ENCODE measurements at regions not wholly inside any gene's neighbourhood (a gene's known extent, or its start where the extent isn't known, plus 50 kb on each side); places are given as distances from the start of the nearest gene placed in this dataset.
"Not testable (repeated sequence)": the region's sequence is repeated elsewhere in the genome, so short reads cannot be mapped to it uniquely, and the experiment has no call there.

- H3K36me3 ChIP-seq (ENCODE audit: insufficient read depth, low read length): no peaks in the 10 kb centered on the region
- no peak overlapping the region for H3K9ac ChIP-seq (ENCODE audit: low read depth, low read length, poor library complexity, severe bottlenecking)
- no peaks in the 10 kb centered on the region for H3K9me2 ChIP-seq (replicated peaks; ENCODE audit: low read depth, low read length)
- H3F3A ChIP-seq (ENCODE audit: low read depth): no peaks in the 10 kb centered on the region
- no peaks in the 10 kb centered on the region for H3K27me3 ChIP-seq (ENCODE audit: insufficient read depth, low read length, poor library complexity, severe bottlenecking)
- H3K79me2 ChIP-seq (ENCODE audit: insufficient read depth, low read length): no peaks in the 10 kb centered on the region
- no peak for TF ChIP-seq CTCF (conservative IDR thresholded peaks at IDR 0.05; ENCODE audit: low read length)
- TF ChIP-seq EZH2phosphoT487 (IDR thresholded peaks at IDR 0.05; ENCODE audit: borderline replicate concordance): no peak
- H2AFZ ChIP-seq (ENCODE audit: low read length): no peak overlapping the region
- H3K4me1 ChIP-seq (ENCODE audit: insufficient read depth, low read length, poor library complexity, severe bottlenecking): no peaks in the 10 kb centered on the region
- no peak overlapping the region for H3K4me3 ChIP-seq (ENCODE audit: low read length, poor library complexity, severe bottlenecking)
- no peak overlapping the region for H3K4me2 ChIP-seq (ENCODE audit: low read depth, low read length, poor library complexity, severe bottlenecking)
- no peaks in the 10 kb centered on the region for H3K9me3 ChIP-seq (ENCODE audit: insufficient read depth, low read depth, low read length)
- H4K20me1 ChIP-seq (ENCODE audit: insufficient read depth, low read length, poor library complexity, severe bottlenecking): no peaks in the 10 kb centered on the region
Measured at GRCh38 chr2:220753486-220753885, 818.6 kb downstream of the EPHA4 start.

GRCh38 chr2:220756653-220757052 lies 815.5 kb downstream of the EPHA4 start:
- H4K20me1 ChIP-seq (ENCODE audit: insufficient read depth, low read length, poor library complexity, severe bottlenecking): no peaks in the 10 kb centered on the region
- H3K27me3 ChIP-seq (ENCODE audit: insufficient read depth, low read length, poor library complexity, severe bottlenecking): no peaks in the 10 kb centered on the region
- no peaks in the 10 kb centered on the region for H3K9me3 ChIP-seq (ENCODE audit: insufficient read depth, low read depth, low read length)
- no peak for TF ChIP-seq EZH2phosphoT487 (IDR thresholded peaks at IDR 0.05; ENCODE audit: borderline replicate concordance)
- no peak for TF ChIP-seq CTCF (conservative IDR thresholded peaks at IDR 0.05; ENCODE audit: low read length)
- H3K9me2 ChIP-seq (replicated peaks; ENCODE audit: low read depth, low read length): no peaks in the 10 kb centered on the region
- no peaks in the 10 kb centered on the region for H3K36me3 ChIP-seq (ENCODE audit: insufficient read depth, low read length)
- H3F3A ChIP-seq (ENCODE audit: low read depth): no peaks in the 10 kb centered on the region
- no peak overlapping the region for H3K4me3 ChIP-seq (ENCODE audit: low read length, poor library complexity, severe bottlenecking)
- no peaks in the 10 kb centered on the region for H3K79me2 ChIP-seq (ENCODE audit: insufficient read depth, low read length)
- H2AFZ ChIP-seq (ENCODE audit: low read length): no peak overlapping the region
- H3K4me1 ChIP-seq (ENCODE audit: insufficient read depth, low read length, poor library complexity, severe bottlenecking): no peaks in the 10 kb centered on the region
- no peak overlapping the region for H3K4me2 ChIP-seq (ENCODE audit: low read depth, low read length, poor library complexity, severe bottlenecking)
- H3K9ac ChIP-seq (ENCODE audit: low read depth, low read length, poor library complexity, severe bottlenecking): no peak overlapping the region

GRCh38 chr2:220758376-220758775 lies 813.7 kb downstream of the EPHA4 start:
- not testable (repeated sequence) for H3K9me3 ChIP-seq (ENCODE audit: insufficient read depth, low read depth, low read length); H3F3A ChIP-seq (ENCODE audit: low read depth)

GRCh38 chr2:220764171-220764570 lies 807.9 kb downstream of the EPHA4 start:
- no peaks in the 10 kb centered on the region for H3K36me3 ChIP-seq (ENCODE audit: insufficient read depth, low read length)
- H3F3A ChIP-seq (ENCODE audit: low read depth): no peaks in the 10 kb centered on the region
- H3K27me3 ChIP-seq (ENCODE audit: insufficient read depth, low read length, poor library complexity, severe bottlenecking): no peaks in the 10 kb centered on the region
- no peaks in the 10 kb centered on the region for H3K4me1 ChIP-seq (ENCODE audit: insufficient read depth, low read length, poor library complexity, severe bottlenecking)
- no peaks in the 10 kb centered on the region for H3K9me2 ChIP-seq (replicated peaks; ENCODE audit: low read depth, low read length)
- H3K9ac ChIP-seq (ENCODE audit: low read depth, low read length, poor library complexity, severe bottlenecking): no peak overlapping the region
- H4K20me1 ChIP-seq (ENCODE audit: insufficient read depth, low read length, poor library complexity, severe bottlenecking): no peaks in the 10 kb centered on the region
- no peaks in the 10 kb centered on the region for H3K9me3 ChIP-seq (ENCODE audit: insufficient read depth, low read depth, low read length)
- TF ChIP-seq CTCF (conservative IDR thresholded peaks at IDR 0.05; ENCODE audit: low read length) (no peak), EZH2phosphoT487 (IDR thresholded peaks at IDR 0.05; ENCODE audit: borderline replicate concordance) (no peak)
- H3K79me2 ChIP-seq (ENCODE audit: insufficient read depth, low read length): no peaks in the 10 kb centered on the region
- no peak overlapping the region for H2AFZ ChIP-seq (ENCODE audit: low read length)
- no peak overlapping the region for H3K4me2 ChIP-seq (ENCODE audit: low read depth, low read length, poor library complexity, severe bottlenecking)
- no peak overlapping the region for H3K4me3 ChIP-seq (ENCODE audit: low read length, poor library complexity, severe bottlenecking)

More at GRCh38 chr2:220758376-220758775, 813.7 kb downstream of the EPHA4 start:
- H3K4me2 ChIP-seq (ENCODE audit: low read depth, low read length, poor library complexity, severe bottlenecking); H3K36me3 ChIP-seq (ENCODE audit: insufficient read depth, low read length); H3K79me2 ChIP-seq (ENCODE audit: insufficient read depth, low read length); H3K4me1 ChIP-seq (ENCODE audit: insufficient read depth, low read length, poor library complexity, severe bottlenecking); H3K9ac ChIP-seq (ENCODE audit: low read depth, low read length, poor library complexity, severe bottlenecking); H4K20me1 ChIP-seq (ENCODE audit: insufficient read depth, low read length, poor library complexity, severe bottlenecking); H3K27me3 ChIP-seq (ENCODE audit: insufficient read depth, low read length, poor library complexity, severe bottlenecking); H2AFZ ChIP-seq (ENCODE audit: low read length); H3K4me3 ChIP-seq (ENCODE audit: low read length, poor library complexity, severe bottlenecking); H3K9me2 ChIP-seq (replicated peaks; ENCODE audit: low read depth, low read length): not testable (repeated sequence)

All from Loucy (cell line).